ENCODE measurements at regions not wholly inside any gene's neighbourhood (a gene's known extent, or its start where the extent isn't known, plus 50 kb on each side); places are given as distances from the start of the nearest gene placed in this dataset.
"Not testable (repeated sequence)": the region's sequence is repeated elsewhere in the genome, so short reads cannot be mapped to it uniquely, and the experiment has no call there.

GRCh38 chr7:94706996-94707740, 51.2 kb upstream of the SGCE start:
- DNase-seq, result no peak

DNA sequence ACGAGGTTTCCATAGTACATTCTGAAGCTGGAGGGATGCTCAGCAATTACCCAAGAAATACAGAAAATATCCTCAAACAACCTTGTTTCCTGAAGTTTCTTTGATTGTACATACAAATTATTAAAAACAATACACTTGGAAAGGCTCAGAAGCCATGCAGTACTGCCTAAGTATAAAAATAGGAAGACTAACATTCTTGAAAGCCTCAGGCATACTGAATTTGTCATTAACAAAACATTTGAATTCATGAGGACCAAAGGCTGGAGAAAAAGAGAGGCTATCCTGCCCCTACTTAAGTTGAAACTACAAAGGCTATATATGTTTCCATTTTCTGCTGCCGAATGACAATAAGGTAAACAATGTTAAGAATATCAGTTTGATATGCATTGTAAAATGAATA, 54.3 kb upstream of the SGCE start:
- no peak for DNase-seq

DNA sequence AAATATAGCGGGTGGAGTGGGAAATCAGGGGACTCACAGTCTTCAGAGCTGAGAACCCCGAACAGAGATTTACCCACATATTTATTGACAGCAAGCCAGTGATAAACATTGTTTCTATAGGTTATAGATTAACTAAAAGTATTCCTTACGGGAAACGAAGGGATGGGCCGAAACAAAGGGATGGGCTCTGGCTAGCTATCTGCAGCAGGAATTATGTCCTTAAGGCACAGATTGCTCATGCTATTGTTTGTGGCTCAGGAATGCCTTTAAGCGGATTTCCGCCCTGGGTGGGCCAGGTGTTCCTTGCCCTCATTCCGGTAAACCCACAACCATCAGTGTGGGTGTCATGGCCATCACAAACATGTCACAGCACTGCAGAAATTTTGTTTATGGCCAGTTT, 66.4 kb upstream of the SGCE start:
- not testable (repeated sequence) for DNase-seq

DNA sequence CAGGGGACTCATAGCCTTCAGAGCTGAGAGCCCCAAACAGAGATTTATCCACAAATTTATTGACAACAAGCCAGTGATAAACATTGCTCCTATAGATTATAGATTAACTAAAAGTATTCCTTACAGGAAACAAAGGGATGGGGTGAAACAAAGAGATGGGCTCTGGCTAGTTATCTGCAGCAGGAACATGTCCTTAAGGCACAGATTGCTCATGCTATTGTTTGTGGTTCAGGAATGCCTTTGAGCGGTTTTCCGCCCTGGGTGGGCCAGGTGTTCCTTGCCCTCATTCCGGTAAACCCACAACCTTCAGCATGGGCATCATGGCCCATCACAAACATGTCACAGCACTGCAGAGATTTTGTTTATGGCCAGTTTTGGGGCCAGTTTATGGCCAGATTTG, 73.0 kb upstream of the SGCE start:
- not testable (repeated sequence) for DNase-seq

GRCh38 chr7:94738071-94738470, 82.1 kb upstream of the SGCE start:
- DNase-seq, result no peak

DNA sequence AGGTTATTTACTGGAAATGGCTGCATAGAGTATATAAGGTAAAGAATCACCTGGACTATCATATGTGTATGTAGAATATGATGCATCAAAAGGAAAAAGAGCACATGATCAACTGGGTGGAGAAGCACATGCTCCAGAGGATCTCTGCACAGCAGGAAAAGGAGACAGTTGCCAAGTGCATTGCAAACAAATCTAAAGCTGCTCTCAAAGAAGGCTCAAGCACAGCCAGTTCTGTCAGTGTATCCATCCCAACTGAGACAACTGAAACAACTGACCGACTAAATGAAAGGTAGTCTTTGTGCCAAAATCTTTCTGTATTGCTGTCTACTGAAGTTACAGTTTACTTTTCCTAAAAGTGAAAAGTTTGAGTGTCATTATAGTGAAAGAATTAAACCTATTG, 83.2 kb upstream of the SGCE start:
- no peak for DNase-seq

DNA sequence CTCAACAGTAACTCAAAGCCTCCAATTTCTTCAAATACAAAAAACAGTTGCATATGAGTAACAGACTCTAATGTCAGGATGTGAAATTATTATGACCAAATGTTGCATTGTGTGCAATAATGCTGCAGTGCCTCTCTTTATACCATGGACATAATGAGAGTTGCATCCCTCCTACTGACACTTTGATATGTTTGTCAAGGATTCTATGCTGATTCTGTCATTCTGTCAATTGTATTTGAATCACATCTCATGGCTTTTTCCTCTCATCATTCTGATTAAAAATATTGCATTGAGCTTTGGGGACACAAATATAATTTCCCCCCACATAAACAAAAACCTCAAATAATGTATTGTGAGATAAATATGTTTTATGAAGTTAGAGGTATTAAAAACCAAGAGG, 84.6 kb upstream of the SGCE start:
- no peak for DNase-seq

DNA sequence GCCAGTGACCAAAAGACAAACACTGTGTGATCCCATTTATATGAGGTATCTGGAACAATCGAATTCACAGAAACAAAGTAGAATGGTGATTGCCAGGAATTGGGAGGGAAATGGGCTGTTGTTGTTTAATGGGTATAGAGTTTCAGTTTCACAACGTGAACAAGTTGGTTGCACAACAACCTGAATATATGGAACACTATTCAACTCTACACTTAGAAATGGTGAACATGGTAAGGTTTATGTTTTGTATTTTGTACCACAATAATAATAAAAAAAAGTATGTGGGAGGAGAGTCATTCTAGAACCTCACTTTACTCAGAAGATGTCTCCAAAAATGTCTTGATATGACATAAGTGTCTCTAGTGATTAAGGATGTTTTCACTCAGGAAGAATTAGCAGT, 85.2 kb upstream of the SGCE start:
- DNase-seq, result peak in 1 of 5 donors; percentile 1

GRCh38 chr7:94748376-94748775, 92.4 kb upstream of the SGCE start:
- no peak for DNase-seq

- no peak for DNase-seq
Measured at GRCh38 chr7:94760446-94761100, 104.6 kb upstream of the SGCE start.

- DNase-seq, result no peak
Measured at GRCh38 chr7:94761451-94761850, 105.5 kb upstream of the SGCE start.

DNA sequence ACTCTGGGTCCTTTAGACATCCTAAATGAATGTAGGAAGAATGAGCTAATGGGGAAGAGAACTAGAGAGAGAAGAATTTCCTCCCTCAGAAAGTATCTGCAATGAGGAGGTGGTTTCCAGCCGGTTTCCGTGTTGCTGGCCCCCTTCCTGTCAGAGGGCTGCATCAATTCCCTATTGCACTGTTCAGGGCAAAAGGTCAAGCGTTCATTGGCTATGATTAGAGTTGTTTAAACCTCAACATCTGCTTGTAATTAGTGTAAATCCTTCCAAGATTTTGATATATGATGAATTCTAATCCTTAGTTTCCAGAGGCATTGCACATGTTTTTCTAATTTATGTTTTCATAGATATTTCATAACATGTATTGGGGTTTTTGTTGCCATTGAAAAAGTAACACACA, 107.3 kb upstream of the SGCE start:
- no peak for DNase-seq

- DNase-seq, result no peak
Measured at GRCh38 chr7:94769724-94770123, 113.8 kb upstream of the SGCE start.

- DNase-seq, result no peak
Measured at GRCh38 chr7:94778711-94779459, 123.0 kb upstream of the SGCE start.

DNA sequence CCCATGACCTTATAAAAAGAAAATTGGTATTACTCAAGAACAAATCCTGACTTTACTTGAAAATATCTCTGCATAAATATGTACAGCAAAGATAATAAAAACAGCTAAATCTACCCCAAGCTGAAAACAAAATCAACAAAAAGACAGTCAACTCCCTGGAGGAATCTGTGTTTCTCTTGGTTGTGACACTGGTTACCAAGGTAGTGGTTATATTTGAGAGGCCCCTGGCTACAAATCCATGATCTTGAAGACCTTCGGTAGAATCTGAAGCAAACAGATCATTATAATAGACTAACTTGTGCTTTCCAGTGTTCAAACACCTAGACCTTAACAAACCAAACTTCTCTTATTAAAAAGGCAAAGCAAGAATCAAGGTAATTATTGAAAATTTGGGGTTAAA, 123.9 kb upstream of the SGCE start:
- no peak for DNase-seq

DNA sequence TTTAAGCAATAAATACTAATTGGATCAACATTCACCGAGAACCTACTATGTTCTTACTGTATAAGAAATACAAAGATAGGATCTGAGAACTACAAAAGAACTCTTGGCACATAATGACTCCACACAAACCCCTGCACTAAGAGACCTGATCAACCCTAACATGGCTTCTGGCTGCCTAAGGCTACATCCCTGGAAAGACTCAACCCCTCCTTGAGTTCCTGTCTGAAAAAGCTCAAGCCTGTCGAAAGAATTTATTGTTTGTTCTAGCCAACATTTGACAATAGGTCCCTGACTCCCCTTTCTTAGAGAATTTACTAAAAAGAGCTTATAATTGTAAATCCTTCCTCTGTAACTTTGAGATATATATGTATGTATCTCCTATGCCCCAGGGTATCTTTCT, 125.3 kb upstream of the SGCE start:
- no peak for DNase-seq

DNA sequence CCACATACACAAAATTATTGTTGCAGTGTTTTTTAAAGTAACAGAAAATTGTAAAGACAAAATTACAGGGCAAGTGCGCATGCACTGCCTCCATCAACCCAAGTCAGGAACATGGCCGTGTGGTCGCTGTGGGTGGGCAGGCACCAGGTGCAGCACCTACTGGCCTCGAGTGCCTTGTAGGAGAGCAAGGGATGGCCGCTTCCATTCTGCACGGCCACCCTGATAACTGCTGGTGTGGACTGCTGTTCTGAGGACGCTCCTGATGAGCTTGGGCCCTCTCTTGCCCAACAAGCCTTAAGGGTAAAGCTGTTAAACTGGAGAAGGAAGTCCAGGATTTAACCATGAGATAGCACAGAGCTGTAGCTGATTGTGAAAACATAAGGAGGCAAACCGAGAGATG, 124.6 kb upstream of the PPP1R9A start:
- no peak for DNase-seq

GRCh38 chr7:94787285-94787684, 120.1 kb upstream of the PPP1R9A start:
- DNase-seq, result no peak

- DNase-seq, result not testable (repeated sequence)
Measured at GRCh38 chr7:94788378-94788777, 119.0 kb upstream of the PPP1R9A start.

- no peak for DNase-seq
Measured at GRCh38 chr7:94792241-94792640, 115.2 kb upstream of the PPP1R9A start.

DNA sequence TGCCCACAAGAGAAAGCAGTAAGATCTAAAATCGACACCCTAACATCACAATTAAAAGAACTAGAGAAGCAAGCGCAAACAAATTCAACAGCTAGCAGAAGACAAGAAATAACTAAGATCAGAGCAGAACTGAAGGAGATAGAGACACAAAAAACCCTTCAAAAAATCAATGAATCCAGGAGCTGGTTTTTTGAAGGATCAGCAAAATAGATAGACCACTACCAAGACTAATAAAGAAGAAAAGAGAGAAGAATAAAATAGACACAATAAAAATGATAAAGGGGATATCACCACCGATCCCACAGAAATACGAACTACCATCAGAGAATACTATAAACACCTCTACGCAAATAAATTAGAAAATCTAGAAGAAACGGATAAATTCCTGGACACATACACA, 110.0 kb upstream of the PPP1R9A start:
- DNase-seq, result not testable (repeated sequence)

- no peak for DNase-seq
Measured at GRCh38 chr7:94803821-94804220, 103.6 kb upstream of the PPP1R9A start.

- not testable (repeated sequence) for DNase-seq
Measured at GRCh38 chr7:94808673-94809072, 98.7 kb upstream of the PPP1R9A start.

DNA sequence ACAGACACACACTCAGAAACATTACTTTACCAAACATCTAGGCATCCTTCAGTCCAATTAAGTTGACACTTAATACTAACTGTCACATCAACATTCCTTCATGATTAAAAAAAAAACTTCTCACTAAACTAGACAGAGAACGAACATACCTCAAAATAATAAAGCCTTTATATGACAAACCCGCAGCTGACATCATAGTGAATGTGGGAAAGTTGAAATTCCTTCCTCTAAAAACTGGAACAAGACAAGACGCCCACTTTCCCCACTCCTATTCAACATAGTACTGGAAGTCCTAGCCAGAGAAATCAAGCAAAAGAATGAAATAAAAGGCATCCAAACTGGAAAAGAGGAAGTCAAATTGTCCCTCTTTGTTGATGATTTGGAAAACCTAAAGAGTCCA, 96.9 kb upstream of the PPP1R9A start:
- no peak for DNase-seq
